OCI-LY7 (cell line): ENCODE measurements at regions not wholly inside any gene's neighbourhood (a gene's known extent, or its start where the extent isn't known, plus 50 kb on each side); places are given as distances from the start of the nearest gene placed in this dataset.

Source experiments
- CTCF ChIP-seq: fragments of 200-600 bp; sonication (generic); conservative IDR thresholded peaks from 2 replicates; pipeline ENCODE4 v1.5.1; 2014; ENCODE audit warnings: mild to moderate bottlenecking, antibody characterized with exemption, low read length, moderate library complexity, mixed read lengths
- EZH2phosphoT487 ChIP-seq: fragments of 200-600 bp; sonication (generic); IDR thresholded peaks from 2 replicates; pipeline ENCODE4 v1.6.1; 2018; ENCODE audit warnings: low read depth, borderline replicate concordance, mild to moderate bottlenecking, mixed run types, antibody characterized with exemption, low read length, moderate library complexity, mixed read lengths

DNA sequence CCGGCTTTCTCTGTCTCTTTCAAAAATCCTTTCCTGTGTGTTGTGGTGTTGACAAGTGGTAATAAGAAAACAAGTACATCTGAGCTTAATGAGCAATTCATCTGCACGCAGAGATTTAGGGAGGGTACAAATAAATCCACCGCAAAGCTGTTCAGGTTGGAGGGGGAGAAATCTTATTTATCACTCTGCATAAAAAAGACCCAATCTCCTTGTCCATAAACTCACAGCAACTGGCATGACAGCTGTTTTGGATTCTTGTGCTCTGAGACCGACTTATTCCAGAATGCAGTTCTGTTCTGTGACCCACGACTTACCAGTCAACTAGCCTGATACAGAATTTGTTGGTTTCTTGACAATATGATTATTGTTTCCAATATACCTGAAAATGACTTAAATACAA, 380.1 kb downstream of the SOX11 start:
- TF ChIP-seq CTCF (no peak), EZH2phosphoT487 (no peak)
